CD14-positive monocyte (primary cell): ENCODE measurements at regions not wholly inside any gene's neighbourhood (a gene's known extent, or its start where the extent isn't known, plus 50 kb on each side); places are given as distances from the start of the nearest gene placed in this dataset.

Experiments
- DNase-seq, 3 donors: peaks; one replicate each; pipeline ENCODE4 v3.0.0-alpha.2; 2011 to 2022
- H2AFZ ChIP-seq: 2 replicates; pipeline ENCODE4 v1.6.0; 2012; ENCODE audit warnings: mild to moderate bottlenecking, low read depth, low read length, inconsistent platforms; ENCODE audit not compliant: insufficient read depth, poor library complexity, severe bottlenecking
- H3K27ac ChIP-seq, 2 donors: 1 replicate in 1 of 2; 2 replicates in 1 of 2; pipeline ENCODE4 v1.5.1; 2012 to 2013; ENCODE audit warnings: low read length in 2 of 2, control low read depth in 1 of 2, inconsistent platforms in 1 of 2, low read depth in 1 of 2, mild to moderate bottlenecking in 1 of 2
- H3K27me3 ChIP-seq, 2 donors: one replicate each; pipeline versions ENCODE4 v1.6.0 to v1.6.1; 2011 to 2013; ENCODE audit warnings: low read length in 2 of 2; ENCODE audit not compliant: control insufficient read depth in 2 of 2, insufficient read depth in 2 of 2
- H3K36me3 ChIP-seq, 2 donors: replicated peaks in 1 of 2; 1 replicate in 1 of 2; 2 replicates in 1 of 2; pipeline versions ENCODE4 v1.5.1 to v1.6.1; 2012 to 2013; ENCODE audit warnings: low read length in 2 of 2, control low read depth in 1 of 2, inconsistent platforms in 1 of 2, mild to moderate bottlenecking in 1 of 2; ENCODE audit not compliant: insufficient read depth in 2 of 2, control insufficient read depth in 1 of 2
- H3K4me1 ChIP-seq, 2 donors: 1 replicate in 1 of 2; 2 replicates in 1 of 2; pipeline versions ENCODE4 v1.5.1 to v1.6.1; 2012 to 2013; ENCODE audit warnings: low read length in 2 of 2, control low read depth in 1 of 2, inconsistent platforms in 1 of 2, mild to moderate bottlenecking in 1 of 2, moderate library complexity in 1 of 2; ENCODE audit not compliant: insufficient read depth in 2 of 2, control insufficient read depth in 1 of 2
- H3K4me2 ChIP-seq: replicated peaks from 2 replicates; pipeline ENCODE3; 2012; ENCODE audit warnings: low read length, moderate library complexity, mild to moderate bottlenecking; ENCODE audit not compliant: poor library complexity, severe bottlenecking; ENCODE audit errors: extremely low read depth
- H3K4me3 ChIP-seq, 3 experiments: fragments of 200-600 bp in 1 of 3; sonication (generic) in 1 of 3; replicated peaks in 1 of 3; 1 replicate in 2 of 3; 2 replicates in 1 of 3; pipeline ENCODE4 v1.5.1; 2011 to 2013; ENCODE audit warnings: low read length in 3 of 3, mild to moderate bottlenecking in 3 of 3, control low read depth in 2 of 3, low read depth in 2 of 3, inconsistent platforms in 1 of 3, moderate library complexity in 1 of 3
- H3K79me2 ChIP-seq: 2 replicates; pipeline ENCODE4 v1.6.0; 2012; ENCODE audit warnings: mild to moderate bottlenecking, control low read depth, inconsistent platforms, low read length, moderate library complexity; ENCODE audit not compliant: insufficient read depth
- H3K9ac ChIP-seq: 2 replicates; pipeline ENCODE4 v1.6.0; 2017; ENCODE audit warnings: low read length, mild to moderate bottlenecking; ENCODE audit not compliant: insufficient read depth, poor library complexity, severe bottlenecking
- H3K9me3 ChIP-seq, 2 donors: replicated peaks in 1 of 2; 1 replicate in 1 of 2; 2 replicates in 1 of 2; pipeline versions ENCODE4 v1.5.1 to v1.6.1; 2012 to 2013; ENCODE audit warnings: low read length in 2 of 2, control low read depth in 1 of 2; ENCODE audit not compliant: control insufficient read depth in 1 of 2, insufficient read depth in 1 of 2
- H4K20me1 ChIP-seq: 2 replicates; pipeline ENCODE4 v1.6.0; 2012; ENCODE audit warnings: mild to moderate bottlenecking, low read length, control low read depth, moderate library complexity; ENCODE audit not compliant: insufficient read depth
- H3K27ac Mint-ChIP-seq, 7 donors: one replicate each; pipeline ENCODE4 v1.8.0; 2020; ENCODE audit warnings: mild to moderate bottlenecking in 7 of 7, mixed read lengths in 7 of 7, moderate library complexity in 6 of 7, inconsistent platforms in 2 of 7
- H3K27me3 Mint-ChIP-seq, 3 donors: one replicate each; pipeline ENCODE4 v1.8.0; 2021 to 2022; ENCODE audit warnings: low read depth in 3 of 3, mild to moderate bottlenecking in 3 of 3, mixed read lengths in 3 of 3, moderate library complexity in 3 of 3, inconsistent platforms in 1 of 3
- H3K36me3 Mint-ChIP-seq, 2 donors: one replicate each; pipeline ENCODE4 v1.8.0; 2020; ENCODE audit warnings: mixed read lengths in 2 of 2, inconsistent platforms in 1 of 2, mild to moderate bottlenecking in 1 of 2
- H3K4me1 Mint-ChIP-seq: one replicate; pipeline ENCODE4 v1.8.0; 2020; ENCODE audit warnings: mild to moderate bottlenecking, mixed read lengths
- H3K4me3 Mint-ChIP-seq, 2 donors: one replicate each; pipeline ENCODE4 v1.8.0; 2020; ENCODE audit warnings: mild to moderate bottlenecking in 2 of 2, mixed read lengths in 2 of 2, moderate library complexity in 1 of 2
- H3K9me3 Mint-ChIP-seq, 7 donors: one replicate each; pipeline ENCODE4 v1.8.0; 2020 to 2022; ENCODE audit warnings: mixed read lengths in 7 of 7, mild to moderate bottlenecking in 6 of 7, moderate library complexity in 6 of 7, inconsistent platforms in 2 of 7
- CTCF ChIP-seq: fragments of 200-600 bp; IDR thresholded peaks from one replicate; pipeline ENCODE4 v1.8.0; 2022; ENCODE audit warnings: antibody characterized with exemption, mild to moderate bottlenecking
- WGBS: methylation state at CpG from one replicate; pipeline ENCODE4 v1.1.5; 2013; ENCODE audit warnings: missing lambda C conversion rate; ENCODE audit not compliant: insufficient coverage; 5-methylcytosine and 5-hydroxymethylcytosine counted together
- intact Hi-C, 2 donors: fragments of 100-400 bp; cut with micrococcal nuclease; formaldehyde crosslinking; loops; one replicate each; pipeline versions ENCODE4 v1.15.0 to v1.15.1; 2023

DNA sequence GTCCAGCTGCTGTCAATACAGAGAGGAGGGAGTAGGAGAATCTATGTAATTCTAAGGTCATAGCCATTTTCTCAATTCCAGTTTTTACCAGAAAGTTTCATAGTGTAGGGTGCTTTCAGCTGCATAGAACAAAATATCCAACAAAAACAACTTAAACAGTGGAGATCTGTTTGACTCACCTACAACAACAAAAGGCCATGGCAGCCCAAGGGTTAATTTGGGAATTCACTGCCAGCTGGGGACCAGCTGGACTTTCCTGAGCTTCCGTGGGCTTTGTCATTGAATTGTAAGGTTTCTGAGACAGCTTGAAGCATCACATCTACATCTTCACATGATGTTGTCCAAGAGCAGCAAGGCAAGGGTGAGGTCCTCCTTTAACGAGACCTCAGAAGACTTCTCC lies 512.7 kb downstream of the IRS1 start:
- H3K9ac ChIP-seq = no peak overlapping the region
- TF ChIP-seq CTCF = no peak
- Mint-ChIP-seq H3K9me3 (peaks cover 15 to 24% (median 22%) of the 10 kb centered on the region in 7 donors), H3K36me3 (no peaks in the 10 kb centered on the region), H3K27me3 (peaks cover 2 to 4% (median 2%) of the 10 kb centered on the region in 3 donors), H3K4me3 (no peak overlapping the region), H3K4me1 (peaks cover 7% of the 10 kb centered on the region), H3K27ac (no peak overlapping the region)
- H3K36me3 ChIP-seq = no peaks in the 10 kb centered on the region
- no peaks in the 10 kb centered on the region for H4K20me1 ChIP-seq
- no peak overlapping the region for H3K4me3 ChIP-seq
- DNase-seq = no peak
- H3K79me2 ChIP-seq = no peaks in the 10 kb centered on the region
- intact Hi-C loops = no loop called here
- WGBS = 100% methylated on average over 1 of the region's 2 CpGs
- H2AFZ ChIP-seq = no peak overlapping the region
- H3K4me2 ChIP-seq = no peak overlapping the region
- peaks cover 6% of the 10 kb centered on the region in 2 donors for H3K4me1 ChIP-seq
- no peak overlapping the region for H3K27ac ChIP-seq
- H3K9me3 ChIP-seq = peaks cover 14 to 16% of the 10 kb centered on the region in 2 donors
- H3K27me3 ChIP-seq = no peaks in the 10 kb centered on the region

- Histone ChIP-seq H3K27me3 (no peaks in the 10 kb centered on the region), H3K4me2 (no peak overlapping the region), H3K79me2 (no peaks in the 10 kb centered on the region), H2AFZ (no peak overlapping the region), H4K20me1 (no peaks in the 10 kb centered on the region), H3K4me3 (no peak overlapping the region), H3K36me3 (no peaks in the 10 kb centered on the region), H3K9ac (no peak overlapping the region), H3K9me3 (peaks cover 0 to 6% of the 10 kb centered on the region in 2 donors), H3K4me1 (peaks cover 6% of the 10 kb centered on the region in 2 donors), H3K27ac (no peak overlapping the region)
- H3K4me3 Mint-ChIP-seq = no peak overlapping the region
- peaks cover 0 to 5% (median 2%) of the 10 kb centered on the region in 3 donors for H3K27me3 Mint-ChIP-seq
- WGBS = 83% methylated on average over 1 of the region's 2 CpGs
- peaks cover 7% of the 10 kb centered on the region for H3K4me1 Mint-ChIP-seq
- no peak for TF ChIP-seq CTCF
- DNase-seq = no peak
- intact Hi-C loops = no loop called here
- no peaks in the 10 kb centered on the region for H3K36me3 Mint-ChIP-seq
- H3K9me3 Mint-ChIP-seq = peaks cover 3 to 13% (median 7%) of the 10 kb centered on the region in 7 donors
- H3K27ac Mint-ChIP-seq = no peak overlapping the region
These were observed 515.8 kb downstream of the IRS1 start for GRCh38 chr2:226283796-226284195.
